ENCODE measurements at regions not wholly inside any gene's neighbourhood (a gene's known extent, or its start where the extent isn't known, plus 50 kb on each side); places are given as distances from the start of the nearest gene placed in this dataset.

GRCh38 chr1:63038586-63038985, 254.7 kb downstream of the ATG4C start:
- DNase-seq (ENCODE audit: low read depth in 2 of 2): no peak

- no peak for DNase-seq (ENCODE audit: low read depth in 2 of 2)
Measured at GRCh38 chr1:63041660-63042059, 257.7 kb downstream of the ATG4C start.

GRCh38 chr1:63042278-63042677, 258.3 kb downstream of the ATG4C start:
- DNase-seq (ENCODE audit: low read depth in 2 of 2): no peak

GRCh38 chr1:63046539-63046938, 262.6 kb downstream of the ATG4C start:
- no peak for DNase-seq (ENCODE audit: low read depth in 2 of 2)

GRCh38 chr1:63049135-63049534, 265.2 kb downstream of the ATG4C start:
- DNase-seq (ENCODE audit: low read depth in 2 of 2): no peak

- no peak for DNase-seq (ENCODE audit: low read depth in 2 of 2)
Measured at GRCh38 chr1:63051356-63051755, 267.4 kb downstream of the ATG4C start.

GRCh38 chr1:63051886-63052285, 268.0 kb downstream of the ATG4C start:
- no peak for DNase-seq (ENCODE audit: low read depth in 2 of 2)

- no peak for DNase-seq (ENCODE audit: low read depth in 2 of 2)
Measured at GRCh38 chr1:63054184-63054583, 268.2 kb upstream of the FOXD3 start.

GRCh38 chr1:63063367-63063766, 259.0 kb upstream of the FOXD3 start:
- no peak for DNase-seq (ENCODE audit: low read depth in 2 of 2)

- DNase-seq (ENCODE audit: low read depth in 2 of 2): no peak
Measured at GRCh38 chr1:63064135-63064534, 258.2 kb upstream of the FOXD3 start.

- DNase-seq (ENCODE audit: low read depth in 2 of 2): no peak
Measured at GRCh38 chr1:63068626-63069025, 253.7 kb upstream of the FOXD3 start.

- no peak for DNase-seq (ENCODE audit: low read depth in 2 of 2)
Measured at GRCh38 chr1:63069214-63069613, 253.2 kb upstream of the FOXD3 start.

GRCh38 chr1:63073309-63074306, 248.8 kb upstream of the FOXD3 start:
- DNase-seq (ENCODE audit: low read depth in 2 of 2): no peak

GRCh38 chr1:63074321-63074720, 248.0 kb upstream of the FOXD3 start:
- no peak for DNase-seq (ENCODE audit: low read depth in 2 of 2)

- DNase-seq (ENCODE audit: low read depth in 2 of 2): no peak
Measured at GRCh38 chr1:63082766-63083165, 239.6 kb upstream of the FOXD3 start.

- DNase-seq (ENCODE audit: low read depth in 2 of 2): no peak
Measured at GRCh38 chr1:63087966-63088365, 234.4 kb upstream of the FOXD3 start.

- no peak for DNase-seq (ENCODE audit: low read depth in 2 of 2)
Measured at GRCh38 chr1:63099188-63099587, 223.2 kb upstream of the FOXD3 start.

- no peak for DNase-seq (ENCODE audit: low read depth in 2 of 2)
Measured at GRCh38 chr1:63101336-63101735, 221.0 kb upstream of the FOXD3 start.

GRCh38 chr1:63103682-63104081, 218.7 kb upstream of the FOXD3 start:
- DNase-seq (ENCODE audit: low read depth in 2 of 2): no peak

- no peak for DNase-seq (ENCODE audit: low read depth in 2 of 2)
Measured at GRCh38 chr1:63107066-63107465, 215.3 kb upstream of the FOXD3 start.

GRCh38 chr1:63108206-63108605, 214.2 kb upstream of the FOXD3 start:
- DNase-seq (ENCODE audit: low read depth in 2 of 2): no peak

- DNase-seq (ENCODE audit: low read depth in 2 of 2): no peak
Measured at GRCh38 chr1:63112155-63112900, 210.0 kb upstream of the FOXD3 start.

GRCh38 chr1:63115527-63115926, 206.8 kb upstream of the FOXD3 start:
- DNase-seq (ENCODE audit: low read depth in 2 of 2): no peak

Data from lung microvascular endothelial cell (primary cell).